Adipocyte (in vitro differentiated cells): ENCODE measurements at regions not wholly inside any gene's neighbourhood (a gene's known extent, or its start where the extent isn't known, plus 50 kb on each side); places are given as distances from the start of the nearest gene placed in this dataset.

ENCODE experiments used
- DNase-seq: peaks from one replicate; pipeline ENCODE4 v3.0.0-alpha.2; 2015; ENCODE audit warnings: low read depth
- H3K27me3 ChIP-seq: replicated peaks from 2 replicates; pipeline ENCODE4 v1.7.0; 2013; ENCODE audit warnings: mild to moderate bottlenecking, low read length, moderate library complexity; ENCODE audit not compliant: control insufficient read depth, insufficient read depth
- H3K36me3 ChIP-seq: 2 replicates; pipeline ENCODE4 v1.7.0; 2013; ENCODE audit warnings: low read length, mild to moderate bottlenecking, moderate library complexity; ENCODE audit not compliant: control insufficient read depth, insufficient read depth, severe bottlenecking
- H3K4me1 ChIP-seq: 2 replicates; pipeline ENCODE4 v1.7.0; 2013; ENCODE audit warnings: mild to moderate bottlenecking, low read length, moderate library complexity; ENCODE audit not compliant: control insufficient read depth, insufficient read depth
- H3K4me3 ChIP-seq: 2 replicates; pipeline ENCODE4 v1.7.0; 2013; ENCODE audit warnings: mild to moderate bottlenecking, low read length, moderate library complexity
- H3K9ac ChIP-seq: 2 replicates; pipeline ENCODE4 v1.7.0; 2013; ENCODE audit warnings: mild to moderate bottlenecking, low read length, moderate library complexity
- H3K9me3 ChIP-seq: 2 replicates; pipeline ENCODE4 v1.7.0; 2013; ENCODE audit warnings: mild to moderate bottlenecking, low read length, moderate library complexity; ENCODE audit not compliant: control insufficient read depth

DNA sequence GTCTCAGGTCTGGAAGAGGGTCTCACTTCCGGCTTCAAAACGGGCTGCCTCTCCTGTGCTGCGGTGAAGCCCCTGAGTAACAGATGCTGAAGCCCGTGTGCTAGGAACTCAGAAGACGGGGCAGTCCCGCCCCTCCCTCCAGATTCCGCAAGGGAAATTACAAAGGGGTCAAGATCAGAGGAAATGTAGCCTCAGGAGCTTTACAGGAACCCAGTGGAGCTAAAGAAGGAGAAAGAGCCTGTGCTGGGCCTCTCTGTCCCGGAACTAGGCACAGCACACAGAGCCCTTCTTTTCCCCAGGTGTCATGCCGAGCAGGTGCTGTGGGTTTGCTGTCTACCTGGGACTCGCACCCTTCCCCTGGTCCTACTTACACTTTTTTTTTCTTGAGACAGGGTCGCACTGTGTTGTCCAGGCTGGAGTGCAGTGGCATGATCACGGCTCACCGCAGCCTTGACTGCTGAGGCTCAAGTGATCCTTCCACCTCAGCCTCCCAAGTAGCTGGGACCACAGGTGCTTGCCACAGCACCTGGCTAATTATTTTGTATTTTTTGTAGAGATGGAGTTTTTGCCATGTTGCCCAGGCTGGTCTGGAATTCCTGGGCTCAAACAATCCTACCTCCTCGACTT is 72.7 kb upstream of the MAP4K4 start:
- H3K27me3 ChIP-seq: no peaks in the 10 kb centered on the region
- H3K4me3 ChIP-seq: no peak overlapping the region
- no peaks in the 10 kb centered on the region for H3K9me3 ChIP-seq
- H3K4me1 ChIP-seq: peaks cover 6% of the 10 kb centered on the region
- H3K36me3 ChIP-seq: no peaks in the 10 kb centered on the region
- no peak overlapping the region for H3K9ac ChIP-seq
- no peak for DNase-seq

DNA sequence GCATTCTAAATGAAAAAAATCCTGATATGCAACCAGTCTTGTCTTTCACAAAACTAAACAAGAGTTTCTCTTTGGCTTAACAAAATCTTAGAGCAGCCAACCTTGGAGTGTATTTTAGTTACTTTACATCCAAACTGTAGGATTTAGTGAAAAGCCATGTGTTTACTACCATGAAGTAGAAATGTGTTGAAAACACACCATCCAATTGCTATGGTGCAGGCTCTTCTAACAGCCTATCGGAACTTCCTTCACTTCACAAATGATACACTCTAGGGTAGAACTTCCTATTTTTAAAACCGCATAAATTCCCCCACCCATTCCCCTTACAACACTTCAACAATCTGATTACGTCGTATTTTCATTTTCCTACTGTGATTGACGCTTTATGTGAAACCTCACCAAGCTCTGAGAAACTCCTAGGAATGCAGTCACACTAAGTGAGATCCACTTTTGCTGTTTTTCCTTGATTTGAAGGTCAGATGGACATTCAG is 74.4 kb upstream of the MAP4K4 start:
- no peak for DNase-seq

DNA sequence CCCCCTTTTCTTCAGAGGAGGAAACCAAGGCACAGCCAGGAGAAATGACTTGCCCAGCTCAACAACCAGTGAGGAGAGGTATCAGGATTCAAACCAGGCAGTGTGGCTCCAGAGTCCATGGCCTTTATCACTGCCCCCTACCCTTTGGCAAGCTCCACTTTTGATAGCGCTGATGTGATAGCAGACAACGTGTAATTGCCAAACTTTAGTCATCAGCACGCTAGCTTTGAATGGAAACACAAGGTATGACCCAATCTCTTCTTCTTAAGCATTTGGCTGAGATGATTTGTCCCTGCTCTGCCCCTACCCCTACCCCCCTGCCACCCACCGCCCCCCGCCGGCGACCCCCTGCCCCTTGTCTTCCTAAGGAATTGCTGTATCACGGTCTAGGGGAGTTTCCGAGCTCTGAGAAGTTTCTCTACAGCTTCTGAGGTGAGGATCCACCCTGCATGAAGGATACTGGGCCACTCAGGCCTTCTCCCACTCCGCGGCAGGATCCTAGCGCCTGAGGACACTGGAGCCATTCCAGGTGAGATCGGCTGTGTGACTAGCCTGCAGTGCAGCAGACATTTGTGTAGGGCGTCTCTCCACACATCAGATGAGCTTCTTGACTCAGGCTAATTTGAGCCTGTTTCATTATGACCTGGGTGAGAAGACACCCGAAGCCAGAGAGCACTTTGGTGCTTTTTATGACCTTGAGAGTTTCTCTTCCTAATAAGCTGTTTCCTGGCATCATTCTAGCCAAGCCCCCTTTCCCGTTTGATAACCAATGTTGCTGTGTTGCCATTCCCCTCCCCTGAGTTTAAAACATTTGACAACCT is 75.1 kb upstream of the MAP4K4 start:
- DNase-seq: no peak
- no peak overlapping the region for H3K4me3 ChIP-seq
- H3K4me1 ChIP-seq: peaks cover 14% of the 10 kb centered on the region

More for the DNA sequence above, 74.4 kb upstream of the MAP4K4 start:
- Histone ChIP-seq H3K9ac (no peak overlapping the region), H3K9me3 (no peaks in the 10 kb centered on the region), H3K4me1 (peaks cover 14% of the 10 kb centered on the region), H3K4me3 (no peak overlapping the region), H3K27me3 (no peaks in the 10 kb centered on the region), H3K36me3 (no peaks in the 10 kb centered on the region)

DNA sequence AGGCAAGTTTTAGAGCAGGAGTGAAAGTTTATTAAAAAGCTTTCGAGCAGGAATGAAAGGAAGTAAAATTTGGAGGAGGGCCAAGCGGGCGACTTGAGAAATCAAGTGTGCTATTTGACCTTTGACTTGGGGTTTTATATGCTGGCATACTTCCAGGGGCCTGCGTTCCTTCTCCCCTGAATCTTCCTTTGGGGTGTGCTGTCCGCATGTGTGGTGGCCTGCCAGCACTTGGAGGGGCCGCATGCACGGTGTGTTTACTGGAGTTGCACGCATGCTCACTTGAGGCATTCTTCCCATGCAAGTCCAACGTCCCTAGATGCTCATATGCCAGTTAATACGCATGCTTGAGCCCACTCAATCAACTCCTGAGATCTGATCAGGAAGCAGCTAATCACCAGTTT is 78.3 kb upstream of the MAP4K4 start:
- no peaks in the 10 kb centered on the region for H3K9me3 ChIP-seq
- H3K4me3 ChIP-seq: peak overlapping the region; percentile 61
- H3K9ac ChIP-seq: no peak overlapping the region
- DNase-seq: no peak
- no peaks in the 10 kb centered on the region for H3K27me3 ChIP-seq
- peaks cover 8% of the 10 kb centered on the region for H3K4me1 ChIP-seq
- H3K36me3 ChIP-seq: no peaks in the 10 kb centered on the region

More for the DNA sequence above, 75.1 kb upstream of the MAP4K4 start:
- no peak overlapping the region for H3K9ac ChIP-seq
- H3K36me3 ChIP-seq: no peaks in the 10 kb centered on the region
- H3K9me3 ChIP-seq: no peaks in the 10 kb centered on the region
- no peaks in the 10 kb centered on the region for H3K27me3 ChIP-seq

DNA sequence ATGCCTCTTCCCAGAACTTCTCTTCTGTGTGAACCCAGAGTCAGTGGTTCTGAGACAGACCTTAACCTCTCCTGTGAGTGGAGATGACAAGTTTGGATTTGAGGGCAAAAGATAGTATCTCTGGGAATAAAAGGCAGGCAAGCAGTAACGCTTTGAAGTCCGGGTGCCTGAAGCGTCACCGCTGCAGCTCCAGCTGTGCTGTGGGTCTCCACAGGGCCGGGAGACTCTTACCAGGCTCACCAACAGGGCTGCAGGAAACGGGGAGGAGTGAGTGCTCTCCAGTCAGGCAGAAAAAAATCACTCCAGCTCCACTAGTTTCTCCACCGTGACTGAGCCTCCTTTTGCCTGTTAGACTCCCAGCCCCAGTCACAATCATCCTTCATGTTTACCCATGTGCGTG is 79.7 kb upstream of the MAP4K4 start:
- Histone ChIP-seq H3K4me3 (no peak overlapping the region), H3K4me1 (peaks cover 8% of the 10 kb centered on the region), H3K36me3 (no peaks in the 10 kb centered on the region)

DNA sequence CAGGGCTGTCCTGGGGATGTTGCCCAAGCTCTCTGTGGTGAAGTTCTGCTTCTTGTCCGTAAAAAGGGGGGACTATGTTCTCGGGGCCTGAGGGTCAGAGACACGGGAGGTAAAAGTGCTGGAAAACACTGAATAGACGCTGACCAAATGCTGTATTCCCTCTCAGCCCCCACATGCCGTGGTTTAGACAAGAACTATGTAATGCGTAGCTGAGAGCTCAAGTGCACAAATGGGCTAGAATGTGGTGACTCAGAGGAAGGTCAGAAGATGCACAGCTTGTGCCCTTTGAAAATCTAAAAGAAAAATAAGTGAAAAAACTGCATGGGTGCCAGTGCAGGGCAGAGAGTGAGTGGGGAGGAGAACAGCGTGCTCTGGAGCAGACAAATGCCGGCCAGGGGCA is 80.3 kb upstream of the MAP4K4 start:
- Histone ChIP-seq H3K27me3 (no peaks in the 10 kb centered on the region), H3K4me3 (no peak overlapping the region), H3K4me1 (peaks cover 8% of the 10 kb centered on the region), H3K9ac (no peak overlapping the region), H3K36me3 (no peaks in the 10 kb centered on the region), H3K9me3 (no peaks in the 10 kb centered on the region)
- DNase-seq: peak; percentile 62

More for the DNA sequence above, 79.7 kb upstream of the MAP4K4 start:
- Histone ChIP-seq H3K9ac (no peak overlapping the region), H3K9me3 (no peaks in the 10 kb centered on the region), H3K27me3 (no peaks in the 10 kb centered on the region)
- DNase-seq: no peak

DNA sequence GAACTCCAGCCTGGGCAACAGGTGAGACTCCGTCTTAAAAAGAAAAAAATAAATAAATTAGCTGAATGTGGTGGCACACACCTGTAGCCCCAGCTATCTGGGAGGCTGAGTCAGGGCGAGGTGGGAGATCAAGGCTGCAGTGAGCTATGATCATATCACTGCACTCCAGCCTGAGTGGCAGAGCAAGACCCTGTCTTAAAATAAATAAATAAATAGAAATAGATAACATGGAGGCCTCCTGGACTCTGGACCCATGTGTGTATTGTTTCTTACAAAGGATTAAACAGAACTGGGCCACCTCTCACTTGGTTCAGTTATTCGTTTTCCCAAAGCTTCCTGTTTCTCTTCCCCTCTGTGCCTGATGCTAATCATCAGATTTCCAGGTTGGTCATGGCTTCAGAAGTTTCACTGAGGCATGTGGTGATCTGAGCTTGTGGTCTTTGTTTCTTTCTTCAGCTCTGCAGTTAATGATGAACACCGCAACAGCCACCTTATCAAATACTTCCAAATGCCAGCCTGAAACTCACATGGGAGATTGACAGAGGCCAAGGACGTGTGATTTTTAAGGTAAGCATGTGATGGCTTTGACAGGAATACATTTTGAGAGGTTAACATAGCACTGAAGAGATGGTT is 83.3 kb upstream of the MAP4K4 start:
- no peak for DNase-seq
- no peaks in the 10 kb centered on the region for H3K36me3 ChIP-seq

DNA sequence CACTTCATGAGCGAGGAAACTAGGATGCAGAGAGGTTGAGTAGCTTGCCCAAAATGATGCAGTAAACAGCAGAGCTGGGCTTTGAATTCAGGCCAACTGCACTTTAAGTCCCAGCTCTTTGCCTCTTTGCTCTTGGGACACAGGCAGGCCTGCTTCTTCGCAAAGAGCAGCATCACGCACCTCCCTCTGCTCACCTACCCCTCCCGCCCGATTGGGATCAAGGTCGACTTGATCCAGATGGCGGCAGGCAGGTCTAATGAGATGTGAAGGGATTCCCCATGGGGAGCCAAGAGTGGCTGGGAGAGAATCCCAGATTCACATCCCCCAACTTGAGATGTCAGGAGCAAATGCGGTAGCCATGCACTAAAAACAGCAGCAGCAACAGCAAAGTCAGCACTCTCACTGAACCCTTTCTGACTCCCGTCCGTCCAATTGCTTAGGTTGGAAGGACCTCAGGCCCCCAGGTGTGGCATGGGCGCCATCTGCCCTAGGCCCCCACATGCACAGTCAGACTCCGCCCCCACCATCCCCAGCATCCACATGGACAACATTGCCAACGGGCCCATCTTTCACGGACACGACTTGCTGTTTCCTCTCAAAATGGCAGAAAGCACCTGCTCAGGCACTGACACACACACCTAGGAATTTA is 84.3 kb upstream of the MAP4K4 start:
- no peak overlapping the region for H3K9ac ChIP-seq
- H3K4me3 ChIP-seq: no peak overlapping the region
- H3K36me3 ChIP-seq: no peaks in the 10 kb centered on the region
- no peaks in the 10 kb centered on the region for H3K9me3 ChIP-seq
- H3K27me3 ChIP-seq: no peaks in the 10 kb centered on the region
- no peak for DNase-seq
- H3K4me1 ChIP-seq: no peaks in the 10 kb centered on the region

More for the DNA sequence above, 83.3 kb upstream of the MAP4K4 start:
- Histone ChIP-seq H3K4me1 (peaks cover 5% of the 10 kb centered on the region), H3K4me3 (no peak overlapping the region), H3K27me3 (no peaks in the 10 kb centered on the region), H3K9ac (no peak overlapping the region), H3K9me3 (no peaks in the 10 kb centered on the region)

DNA sequence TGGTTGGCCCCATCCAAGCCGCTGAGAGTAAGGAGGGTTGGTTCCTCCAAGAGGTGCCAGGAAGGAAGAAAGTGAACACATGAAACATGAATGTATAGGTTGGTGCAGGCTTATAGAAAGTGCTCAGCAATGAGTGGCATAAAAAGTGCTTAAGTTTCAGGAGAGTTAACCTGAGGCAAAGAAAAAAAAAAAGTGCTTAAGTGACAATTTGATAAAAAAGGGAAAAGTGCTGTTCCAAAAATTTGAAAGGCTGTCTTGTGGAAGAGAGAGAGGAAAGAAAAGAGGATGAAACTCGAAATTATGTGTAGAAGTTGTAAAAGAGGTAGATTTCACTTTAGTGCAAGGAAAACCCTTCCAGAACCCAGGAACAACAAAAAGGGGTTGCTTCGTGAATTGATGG is 85.5 kb upstream of the MAP4K4 start:
- Histone ChIP-seq H3K9ac (no peak overlapping the region), H3K27me3 (no peaks in the 10 kb centered on the region), H3K4me3 (no peak overlapping the region), H3K36me3 (no peaks in the 10 kb centered on the region), H3K9me3 (no peaks in the 10 kb centered on the region), H3K4me1 (no peaks in the 10 kb centered on the region)
- no peak for DNase-seq

DNA sequence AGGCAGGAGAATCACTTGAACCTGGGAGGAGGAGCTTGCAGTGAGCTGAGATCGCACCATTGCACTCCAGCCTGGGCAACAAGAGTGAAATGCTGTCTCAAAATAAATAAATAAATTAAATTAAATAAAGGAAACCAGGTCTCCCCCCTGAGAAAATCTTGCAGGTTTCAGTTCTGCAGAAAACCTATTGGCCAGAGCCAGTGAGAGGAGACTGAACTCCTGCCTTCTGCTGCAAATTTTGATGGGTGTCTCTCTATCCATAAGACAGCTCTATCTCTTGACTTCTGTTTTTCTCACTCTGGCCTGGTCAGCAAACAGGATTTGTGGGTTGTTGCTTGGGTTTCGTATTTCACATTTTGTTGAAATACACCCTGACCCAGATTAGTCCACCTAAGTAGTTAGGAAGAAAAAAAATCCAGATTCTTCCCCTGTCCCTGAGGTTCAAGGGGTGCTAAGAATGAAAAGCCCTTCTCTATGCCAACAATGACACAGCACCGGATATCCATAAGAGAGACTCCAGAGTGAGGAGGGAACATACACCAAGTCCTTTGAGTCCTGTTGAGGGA is 86.7 kb upstream of the MAP4K4 start:
- Histone ChIP-seq H3K36me3 (no peaks in the 10 kb centered on the region), H3K4me1 (no peaks in the 10 kb centered on the region), H3K27me3 (no peaks in the 10 kb centered on the region), H3K4me3 (no peak overlapping the region), H3K9ac (no peak overlapping the region), H3K9me3 (no peaks in the 10 kb centered on the region)
- no peak for DNase-seq

DNA sequence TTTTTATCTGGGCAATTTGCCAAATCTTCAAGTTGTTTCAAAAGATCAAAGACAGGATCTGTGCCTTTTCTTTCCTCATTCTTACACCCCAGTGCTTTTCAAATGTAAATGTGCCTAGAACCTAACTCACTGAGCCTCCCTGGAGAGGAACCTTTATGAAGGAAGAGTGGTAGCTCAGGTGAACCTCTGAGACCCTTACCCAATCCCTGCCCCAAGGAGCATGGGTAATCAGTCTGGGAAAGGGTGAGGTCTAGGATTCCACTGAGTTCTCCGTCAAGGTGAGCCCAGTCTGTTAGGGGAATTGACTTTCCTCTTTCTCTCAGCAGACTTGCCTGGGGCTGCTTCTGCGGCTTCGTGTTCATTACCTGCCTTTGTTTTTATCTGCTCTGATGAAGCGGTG is 88.1 kb upstream of the MAP4K4 start:
- Histone ChIP-seq H3K27me3 (no peaks in the 10 kb centered on the region), H3K4me1 (no peaks in the 10 kb centered on the region), H3K9ac (no peak overlapping the region), H3K4me3 (no peak overlapping the region), H3K36me3 (no peaks in the 10 kb centered on the region), H3K9me3 (no peaks in the 10 kb centered on the region)
- no peak for DNase-seq
